Uterus (tissue), 3 donors: ENCODE measurements at regions not wholly inside any gene's neighbourhood (a gene's known extent, or its start where the extent isn't known, plus 50 kb on each side); places are given as distances from the start of the nearest gene placed in this dataset.
"Not testable (repeated sequence)": the region's sequence is repeated elsewhere in the genome, so short reads cannot be mapped to it uniquely, and the experiment has no call there.

ENCODE experiments used
- DNase-seq, 2 donors: peaks; one replicate each; pipeline ENCODE4 v3.0.0-alpha.2; 2019 to 2020
- H3K27ac ChIP-seq, 2 donors: fragments of 200-600 bp; sonication (generic); 1 replicate in 1 of 2; 2 replicates in 1 of 2; pipeline ENCODE4 v1.5.1; 2016 to 2018
- H3K27me3 ChIP-seq, 2 donors: fragments of 200-600 bp; sonication (generic); one replicate each; pipeline ENCODE4 v1.5.1; 2018 to 2019; ENCODE audit warnings: control low read depth in 1 of 2
- H3K36me3 ChIP-seq, 2 donors: fragments of 200-600 bp; sonication (generic); one replicate each; pipeline ENCODE4 v1.5.1; 2019; ENCODE audit warnings: control low read depth in 1 of 2
- H3K4me1 ChIP-seq, 2 donors: fragments of 200-600 bp; sonication (generic); one replicate each; pipeline ENCODE4 v1.5.1; 2018 to 2019; ENCODE audit warnings: control low read depth in 1 of 2
- H3K4me3 ChIP-seq, 2 donors: fragments of 200-600 bp; sonication (generic); 1 replicate in 1 of 2; 2 replicates in 1 of 2; pipeline ENCODE4 v1.5.1; 2018 to 2019; ENCODE audit warnings: mild to moderate bottlenecking in 1 of 2
- H3K9me3 ChIP-seq, 2 donors: fragments of 200-600 bp; sonication (generic); one replicate each; pipeline ENCODE4 v1.5.1; 2019; ENCODE audit warnings: control low read depth in 1 of 2
- CTCF ChIP-seq, 4 experiments: fragments of 200-600 bp in 2 of 4; fragments of 450-650 bp in 2 of 4; sonication (generic) in 2 of 4; IDR thresholded peaks; one replicate each; pipeline ENCODE4 v1.5.1; 2016 to 2019; ENCODE audit warnings: antibody characterized with exemption in 4 of 4, mild to moderate bottlenecking in 2 of 4, moderate library complexity in 1 of 4
- POLR2A ChIP-seq, 2 donors: fragments of 450-650 bp; IDR thresholded peaks; one replicate each; pipeline ENCODE4 v1.6.1; 2016; ENCODE audit warnings: antibody characterized with exemption in 2 of 2, mild to moderate bottlenecking in 1 of 2, moderate library complexity in 1 of 2
- intact Hi-C: fragments of 100-400 bp; cut with DNase I; formaldehyde crosslinking; loops from one replicate; pipeline ENCODE4 v1.15.1; 2023; ENCODE audit warnings: low total_unique reads
- donor health status: DM: yes; HTN: yes; CAD: no.

GRCh38 chr12:90543374-90543773, 411.6 kb downstream of the CCER1 start:
- DNase-seq = no peak
- Histone ChIP-seq H3K9me3 (no peaks in the 10 kb centered on the region), H3K4me3 (no peak overlapping the region), H3K4me1 (no peaks in the 10 kb centered on the region), H3K27me3 (no peaks in the 10 kb centered on the region), H3K27ac (no peak overlapping the region), H3K36me3 (no peaks in the 10 kb centered on the region)
- intact Hi-C loops = no loop called here
- TF ChIP-seq CTCF (IDR thresholded peaks at IDR 0.05) = no peak
- TF ChIP-seq POLR2A (IDR thresholded peaks at IDR 0.05) = no peak

- H3K27me3 ChIP-seq, H3K9me3 ChIP-seq: not testable (repeated sequence)
Measured at GRCh38 chr12:90542852-90543251, 412.1 kb downstream of the CCER1 start.

GRCh38 chr12:90533828-90534227, 421.1 kb downstream of the CCER1 start:
- H3K9me3 ChIP-seq, H3K4me1 ChIP-seq, H3K4me3 ChIP-seq, H3K27ac ChIP-seq, DNase-seq, intact Hi-C loops, H3K27me3 ChIP-seq, H3K36me3 ChIP-seq: not testable (repeated sequence)

More at GRCh38 chr12:90542852-90543251, 412.1 kb downstream of the CCER1 start:
- H3K36me3 ChIP-seq, H3K4me1 ChIP-seq, H3K4me3 ChIP-seq, intact Hi-C loops, H3K27ac ChIP-seq, DNase-seq: not testable (repeated sequence)

GRCh38 chr12:90520002-90520734, 434.8 kb downstream of the CCER1 start:
- intact Hi-C loops = no loop called here
- TF ChIP-seq CTCF (IDR thresholded peaks at IDR 0.05) = no peak
- TF ChIP-seq POLR2A (IDR thresholded peaks at IDR 0.05) = no peak
- Histone ChIP-seq H3K4me3 (no peak overlapping the region), H3K27me3 (no peaks in the 10 kb centered on the region), H3K9me3 (no peaks in the 10 kb centered on the region), H3K36me3 (no peaks in the 10 kb centered on the region), H3K27ac (no peak overlapping the region), H3K4me1 (no peaks in the 10 kb centered on the region)
- no peak for DNase-seq

- no peak for DNase-seq
- Histone ChIP-seq H3K4me1 (no peaks in the 10 kb centered on the region), H3K4me3 (no peak overlapping the region), H3K27ac (no peak overlapping the region), H3K9me3 (no peaks in the 10 kb centered on the region), H3K27me3 (no peaks in the 10 kb centered on the region), H3K36me3 (no peaks in the 10 kb centered on the region)
- intact Hi-C loops = no loop called here
- no peak for TF ChIP-seq CTCF (IDR thresholded peaks at IDR 0.05)
- no peak for TF ChIP-seq POLR2A (IDR thresholded peaks at IDR 0.05)
Measured at GRCh38 chr12:90519285-90519684, 435.7 kb downstream of the CCER1 start.

GRCh38 chr12:90515199-90516175, 439.5 kb downstream of the CCER1 start:
- no peaks in the 10 kb centered on the region for H3K27me3 ChIP-seq
- no peak for TF ChIP-seq POLR2A (IDR thresholded peaks at IDR 0.05)
- no peak for TF ChIP-seq CTCF (IDR thresholded peaks at IDR 0.05)
- no peak overlapping the region for H3K4me3 ChIP-seq
- DNase-seq = no peak
- no peaks in the 10 kb centered on the region for H3K9me3 ChIP-seq
- H3K4me1 ChIP-seq = no peaks in the 10 kb centered on the region
- H3K27ac ChIP-seq = no peak overlapping the region
- intact Hi-C loops = no loop called here
- H3K36me3 ChIP-seq = no peaks in the 10 kb centered on the region
